ENCODE measurements at regions not wholly inside any gene's neighbourhood (a gene's known extent, or its start where the extent isn't known, plus 50 kb on each side); places are given as distances from the start of the nearest gene placed in this dataset.
"Not testable (repeated sequence)": the region's sequence is repeated elsewhere in the genome, so short reads cannot be mapped to it uniquely, and the experiment has no call there.

GRCh38 chr14:57060276-57060955, 208.3 kb downstream of the EXOC5 start:
- H3K4me3 ChIP-seq (ENCODE audit: low read length) = no peak overlapping the region
- TF ChIP-seq CTCF (IDR thresholded peaks at IDR 0.05; ENCODE audit: insufficient read depth, low read depth, low read length, missing control alignments) = no peak
- peak; percentile 81 for DNase-seq (ENCODE audit: low read depth)

DNA sequence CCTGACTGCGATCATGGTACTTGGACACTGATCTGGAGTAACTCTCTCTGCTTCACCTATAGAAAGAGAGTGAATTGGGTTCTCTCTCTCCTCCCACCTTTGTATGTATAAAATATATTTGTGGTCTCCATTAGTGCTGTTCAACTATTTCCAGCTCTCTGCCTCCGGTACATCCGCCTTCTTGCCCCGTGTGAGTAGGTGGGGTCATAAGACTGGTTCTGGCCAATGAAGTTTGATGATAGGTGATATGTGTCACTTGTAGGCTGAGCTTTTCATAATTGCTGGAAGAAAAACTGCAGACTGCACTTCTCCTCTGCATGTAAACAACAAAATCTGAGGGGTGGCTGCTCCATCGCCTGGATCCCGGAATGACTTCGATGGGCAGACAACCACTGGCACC, 210.4 kb downstream of the EXOC5 start:
- no peak for DNase-seq (ENCODE audit: low read depth)
- no peak for TF ChIP-seq CTCF (IDR thresholded peaks at IDR 0.05; ENCODE audit: insufficient read depth, low read depth, low read length, missing control alignments)
- H3K4me3 ChIP-seq (ENCODE audit: low read length) = no peak overlapping the region

GRCh38 chr14:57057803-57058202, 210.9 kb downstream of the EXOC5 start:
- no peak overlapping the region for H3K4me3 ChIP-seq (ENCODE audit: low read length)
- TF ChIP-seq CTCF (IDR thresholded peaks at IDR 0.05; ENCODE audit: insufficient read depth, low read depth, low read length, missing control alignments) = no peak
- peak; percentile 2 for DNase-seq (ENCODE audit: low read depth)

DNA sequence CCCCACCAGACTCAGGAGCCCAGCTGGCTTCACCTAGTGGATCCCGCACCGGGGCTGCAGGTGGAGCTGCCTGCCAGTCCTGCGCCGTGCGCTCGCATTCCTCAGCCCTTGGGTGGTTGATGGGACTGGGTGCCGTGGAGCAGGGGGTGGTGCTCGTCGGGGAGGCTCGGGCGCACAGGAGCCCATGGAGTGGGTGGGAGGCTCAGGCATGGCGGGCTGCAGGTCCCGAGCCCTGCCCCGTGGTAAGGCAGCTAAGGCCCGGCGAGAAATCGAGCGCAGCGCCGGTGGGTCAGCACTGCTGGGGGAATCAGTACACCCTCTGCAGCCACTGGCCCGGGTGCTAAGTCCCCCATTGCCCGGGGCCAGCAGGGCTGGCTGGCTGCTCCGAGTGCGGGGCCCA, 212.2 kb downstream of the EXOC5 start:
- not testable (repeated sequence) for DNase-seq (ENCODE audit: low read depth); H3K4me3 ChIP-seq (ENCODE audit: low read length)

- TF ChIP-seq CTCF (IDR thresholded peaks at IDR 0.05; ENCODE audit: insufficient read depth, low read depth, low read length, missing control alignments) = no peak
- no peak overlapping the region for H3K4me3 ChIP-seq (ENCODE audit: low read length)
- DNase-seq (ENCODE audit: low read depth) = no peak
These were observed 215.9 kb downstream of the EXOC5 start for GRCh38 chr14:57052705-57053302.

GRCh38 chr14:57051633-57052032, 217.1 kb downstream of the EXOC5 start:
- DNase-seq (ENCODE audit: low read depth) = no peak
- H3K4me3 ChIP-seq (ENCODE audit: low read length) = no peak overlapping the region
- no peak for TF ChIP-seq CTCF (IDR thresholded peaks at IDR 0.05; ENCODE audit: insufficient read depth, low read depth, low read length, missing control alignments)

DNA sequence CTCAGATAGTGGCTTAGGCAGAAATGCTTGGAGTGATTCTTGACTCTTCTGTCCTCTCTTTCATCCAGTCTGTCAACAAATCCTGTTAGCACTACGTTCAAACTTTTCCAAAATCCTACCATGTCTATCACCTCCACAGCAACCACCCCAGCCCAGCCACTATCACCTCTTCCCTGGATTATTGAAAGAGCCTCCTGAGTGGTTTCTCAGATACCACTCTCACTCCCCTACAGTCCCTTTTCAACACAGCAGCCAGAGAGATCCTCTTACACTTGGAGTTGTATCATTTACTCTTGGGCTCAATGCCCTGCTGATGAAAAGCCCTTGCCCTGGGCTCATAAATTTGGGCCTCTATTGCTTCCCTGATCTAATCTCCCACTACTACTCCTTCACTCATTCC, 218.9 kb downstream of the EXOC5 start:
- no peak overlapping the region for H3K4me3 ChIP-seq (ENCODE audit: low read length)
- DNase-seq (ENCODE audit: low read depth) = no peak
- no peak for TF ChIP-seq CTCF (IDR thresholded peaks at IDR 0.05; ENCODE audit: insufficient read depth, low read depth, low read length, missing control alignments)
